Glutamatergic neuron (in vitro differentiated cells): ENCODE measurements at regions not wholly inside any gene's neighbourhood (a gene's known extent, or its start where the extent isn't known, plus 50 kb on each side); places are given as distances from the start of the nearest gene placed in this dataset.
"Not testable (repeated sequence)": the region's sequence is repeated elsewhere in the genome, so short reads cannot be mapped to it uniquely, and the experiment has no call there.

ENCODE experiments used
- DNase-seq: peaks from one replicate; pipeline ENCODE4 v3.0.0; 2022
- H3K27ac Mint-ChIP-seq: one replicate; pipeline ENCODE4 v1.8.0; 2020; ENCODE audit warnings: mild to moderate bottlenecking, mixed read lengths, inconsistent platforms; ENCODE audit not compliant: unreplicated experiment
- H3K27me3 Mint-ChIP-seq: one replicate; pipeline ENCODE4 v1.8.0; 2020; ENCODE audit warnings: mild to moderate bottlenecking, moderate library complexity, mixed read lengths, inconsistent platforms; ENCODE audit not compliant: unreplicated experiment
- H3K36me3 Mint-ChIP-seq: one replicate; pipeline ENCODE4 v1.8.0; 2020; ENCODE audit warnings: mild to moderate bottlenecking, mixed read lengths, inconsistent platforms; ENCODE audit not compliant: unreplicated experiment
- H3K4me1 Mint-ChIP-seq: one replicate; pipeline ENCODE4 v1.8.0; 2020; ENCODE audit warnings: mild to moderate bottlenecking, low read depth, mixed read lengths, inconsistent platforms; ENCODE audit not compliant: unreplicated experiment
- H3K4me3 Mint-ChIP-seq: one replicate; pipeline ENCODE4 v1.8.0; 2020; ENCODE audit warnings: mild to moderate bottlenecking, mixed read lengths, inconsistent platforms; ENCODE audit not compliant: unreplicated experiment
- H3K9me3 Mint-ChIP-seq: one replicate; pipeline ENCODE4 v1.8.0; 2020; ENCODE audit warnings: mild to moderate bottlenecking, moderate library complexity, mixed read lengths, inconsistent platforms; ENCODE audit not compliant: unreplicated experiment
- CTCF ChIP-seq: fragments of 200-600 bp; sonication (generic); IDR thresholded peaks from one replicate; pipeline ENCODE4 v1.5.0; 2021; ENCODE audit not compliant: partially characterized antibody, unreplicated experiment

- no peaks in the 10 kb centered on the region for H3K36me3 Mint-ChIP-seq
- H3K4me3 Mint-ChIP-seq = peak overlapping the region; percentile 67
- H3K27me3 Mint-ChIP-seq = peaks cover 9% of the 10 kb centered on the region
- no peak for TF ChIP-seq CTCF
- DNase-seq = peak; percentile 66
- peaks cover 10% of the 10 kb centered on the region for H3K9me3 Mint-ChIP-seq
- H3K4me1 Mint-ChIP-seq = peaks cover 5% of the 10 kb centered on the region
- peak overlapping the region; percentile 88 for H3K27ac Mint-ChIP-seq
Measured at GRCh38 chr1:229147072-229147471, 123.8 kb upstream of the RAB4A start.

GRCh38 chr1:229148041-229148671 is 122.8 kb upstream of the RAB4A start:
- H3K4me1 Mint-ChIP-seq = peaks cover 5% of the 10 kb centered on the region

GRCh38 chr1:229148743-229149142 is 122.2 kb upstream of the RAB4A start:
- no peak overlapping the region for H3K27ac Mint-ChIP-seq
- peaks cover 10% of the 10 kb centered on the region for H3K9me3 Mint-ChIP-seq
- DNase-seq = no peak
- H3K36me3 Mint-ChIP-seq = peaks cover 11% of the 10 kb centered on the region
- no peak for TF ChIP-seq CTCF
- H3K4me3 Mint-ChIP-seq = no peak overlapping the region
- H3K4me1 Mint-ChIP-seq = peaks cover 5% of the 10 kb centered on the region
- H3K27me3 Mint-ChIP-seq = peaks cover 9% of the 10 kb centered on the region

More at GRCh38 chr1:229148041-229148671, 122.8 kb upstream of the RAB4A start:
- H3K4me3 Mint-ChIP-seq = peak overlapping the region; percentile 48
- H3K27ac Mint-ChIP-seq = peak overlapping the region; percentile 19
- H3K36me3 Mint-ChIP-seq = peaks cover 6% of the 10 kb centered on the region
- H3K9me3 Mint-ChIP-seq = peaks cover 10% of the 10 kb centered on the region
- peaks cover 9% of the 10 kb centered on the region for H3K27me3 Mint-ChIP-seq
- TF ChIP-seq CTCF = no peak
- peak; percentile 31 for DNase-seq

GRCh38 chr1:229149435-229149834 is 121.5 kb upstream of the RAB4A start:
- no peak for TF ChIP-seq CTCF
- Mint-ChIP-seq H3K4me3 (no peak overlapping the region), H3K27me3 (peaks cover 9% of the 10 kb centered on the region), H3K36me3 (peaks cover 13% of the 10 kb centered on the region), H3K27ac (no peak overlapping the region), H3K4me1 (peaks cover 5% of the 10 kb centered on the region), H3K9me3 (peaks cover 10% of the 10 kb centered on the region)
- no peak for DNase-seq

- no peak for DNase-seq
- no peak for TF ChIP-seq CTCF
- Mint-ChIP-seq H3K4me1 (peaks cover 5% of the 10 kb centered on the region), H3K27ac (no peak overlapping the region), H3K27me3 (peaks cover 9% of the 10 kb centered on the region), H3K9me3 (peaks cover 8% of the 10 kb centered on the region), H3K36me3 (peaks cover 13% of the 10 kb centered on the region), H3K4me3 (no peak overlapping the region)
Measured at GRCh38 chr1:229150518-229150917, 120.4 kb upstream of the RAB4A start.

GRCh38 chr1:229151412-229151811 is 119.5 kb upstream of the RAB4A start:
- not testable (repeated sequence) for DNase-seq, H3K9me3 Mint-ChIP-seq, H3K27me3 Mint-ChIP-seq, H3K4me3 Mint-ChIP-seq, H3K27ac Mint-ChIP-seq, H3K4me1 Mint-ChIP-seq
- peaks cover 13% of the 10 kb centered on the region for H3K36me3 Mint-ChIP-seq
